Breast epithelium (tissue), 3 donors: ENCODE measurements at regions not wholly inside any gene's neighbourhood (a gene's known extent, or its start where the extent isn't known, plus 50 kb on each side); places are given as distances from the start of the nearest gene placed in this dataset.

ENCODE experiments used
- CTCF ChIP-seq, 3 donors: fragments of 450-650 bp; IDR thresholded peaks; one replicate each; pipeline ENCODE4 v1.5.1; 2016 to 2017; ENCODE audit warnings: antibody characterized with exemption in 3 of 3, mild to moderate bottlenecking in 3 of 3, moderate library complexity in 3 of 3
- POLR2A ChIP-seq: fragments of 450-650 bp; IDR thresholded peaks from one replicate; pipeline ENCODE4 v1.6.1; 2016; ENCODE audit warnings: antibody characterized with exemption, mild to moderate bottlenecking, moderate library complexity
- POLR2AphosphoS5 ChIP-seq, 3 donors: sonication (generic); formaldehyde crosslinking; IDR thresholded peaks; one replicate each; pipeline ENCODE4 v1.6.1; 2017; ENCODE audit warnings: antibody characterized with exemption in 3 of 3

GRCh38 chr15:92833106-92833433 is 67.1 kb upstream of the CHD2 start:
- no peak for TF ChIP-seq CTCF (IDR thresholded peaks at IDR 0.05)
- no peak for TF ChIP-seq POLR2A
- TF ChIP-seq POLR2AphosphoS5 (IDR thresholded peaks at IDR 0.05), result no peak
